HAP-1 (cell line): ENCODE measurements at regions not wholly inside any gene's neighbourhood (a gene's known extent, or its start where the extent isn't known, plus 50 kb on each side); places are given as distances from the start of the nearest gene placed in this dataset.
A peak's percentile ranks its signal among the peaks of the same experiment; 100 is the strongest.

Experiments used
- DNase-seq, 2 experiments: peaks; one replicate each; pipeline ENCODE4 v3.0.0-alpha.2; 2016 to 2020; ENCODE audit warnings: low spot score in 2 of 2
- H3K27me3 ChIP-seq: fragments of 250-450 bp; sonication (Bioruptor Pico); 2 replicates; pipeline ENCODE4 v1.5.1; 2020; ENCODE audit warnings: low read depth, mild to moderate bottlenecking, moderate library complexity
- H3K36me3 ChIP-seq: fragments of 250-450 bp; sonication (Bioruptor Pico); replicated peaks from 2 replicates; pipeline ENCODE4 v1.5.1; 2020; ENCODE audit warnings: mild to moderate bottlenecking
- H3K4me1 ChIP-seq: fragments of 250-450 bp; sonication (Bioruptor Pico); 2 replicates; pipeline ENCODE4 v1.5.1; 2020; ENCODE audit warnings: mild to moderate bottlenecking
- H3K4me3 ChIP-seq: fragments of 250-450 bp; sonication (Bioruptor Pico); 2 replicates; pipeline ENCODE4 v1.5.1; 2020; ENCODE audit warnings: mild to moderate bottlenecking, moderate library complexity
- H3K9me3 ChIP-seq: fragments of 250-450 bp; sonication (Bioruptor Pico); 2 replicates; pipeline ENCODE4 v1.5.1; 2020; ENCODE audit warnings: mild to moderate bottlenecking, moderate library complexity
- in situ Hi-C: fragments of 300-500 bp; cut with MboI; formaldehyde crosslinking; loops from 3 replicates; pipeline ENCODE4 v1.14.3; 2020; ENCODE audit warnings: low sequenced_read_pairs, inconsistent platforms, mixed read lengths

DNA sequence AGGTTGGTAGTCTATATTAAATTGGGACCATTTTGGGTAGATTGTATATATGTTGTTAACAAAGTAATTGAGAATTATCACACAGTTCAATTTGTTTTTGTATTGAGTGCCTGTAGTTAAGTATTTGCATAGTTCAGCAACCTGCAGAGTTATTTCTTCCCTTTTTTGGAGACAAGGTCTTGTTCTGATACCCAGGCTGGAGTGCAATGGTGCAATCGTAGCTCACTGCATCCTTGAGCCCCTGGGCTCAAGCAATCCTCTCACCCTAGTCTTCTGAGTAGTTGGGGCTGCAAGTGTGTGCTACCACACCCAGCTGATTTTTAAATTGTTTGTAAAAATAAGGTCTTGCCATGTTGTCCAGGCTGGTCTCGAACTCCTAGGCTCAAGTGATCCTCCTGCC lies 250.5 kb downstream of the UTRN start:
- Histone ChIP-seq H3K4me3 (no peak overlapping the region), H3K9me3 (no peaks in the 10 kb centered on the region), H3K36me3 (no peaks in the 10 kb centered on the region), H3K4me1 (no peaks in the 10 kb centered on the region), H3K27me3 (no peaks in the 10 kb centered on the region)
- no peak for DNase-seq
- in situ Hi-C loops, result no loop called here

DNA sequence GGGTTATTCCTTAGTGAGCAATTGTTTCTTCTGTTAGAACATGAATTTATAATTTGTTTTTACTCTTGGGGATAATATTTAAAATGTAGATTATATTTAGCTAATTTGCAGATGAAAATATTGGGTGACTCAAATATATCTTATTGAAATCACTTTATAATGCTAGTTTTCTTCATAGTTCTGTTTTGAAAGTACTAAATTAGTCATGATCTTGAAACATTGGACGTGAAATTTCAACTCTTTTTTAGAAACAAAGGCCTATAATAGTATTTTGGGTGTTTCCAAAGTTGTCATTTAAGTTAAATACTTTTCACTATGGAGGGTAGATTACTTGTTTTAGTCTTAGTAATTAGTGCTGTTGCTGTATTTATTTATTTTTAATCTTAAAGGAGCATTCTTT lies 250.9 kb downstream of the UTRN start:
- DNase-seq, result no peak
- in situ Hi-C loops, result no loop called here
- no peaks in the 10 kb centered on the region for H3K36me3 ChIP-seq
- no peak overlapping the region for H3K4me3 ChIP-seq
- no peaks in the 10 kb centered on the region for H3K27me3 ChIP-seq
- H3K4me1 ChIP-seq, result no peaks in the 10 kb centered on the region
- no peaks in the 10 kb centered on the region for H3K9me3 ChIP-seq

DNA sequence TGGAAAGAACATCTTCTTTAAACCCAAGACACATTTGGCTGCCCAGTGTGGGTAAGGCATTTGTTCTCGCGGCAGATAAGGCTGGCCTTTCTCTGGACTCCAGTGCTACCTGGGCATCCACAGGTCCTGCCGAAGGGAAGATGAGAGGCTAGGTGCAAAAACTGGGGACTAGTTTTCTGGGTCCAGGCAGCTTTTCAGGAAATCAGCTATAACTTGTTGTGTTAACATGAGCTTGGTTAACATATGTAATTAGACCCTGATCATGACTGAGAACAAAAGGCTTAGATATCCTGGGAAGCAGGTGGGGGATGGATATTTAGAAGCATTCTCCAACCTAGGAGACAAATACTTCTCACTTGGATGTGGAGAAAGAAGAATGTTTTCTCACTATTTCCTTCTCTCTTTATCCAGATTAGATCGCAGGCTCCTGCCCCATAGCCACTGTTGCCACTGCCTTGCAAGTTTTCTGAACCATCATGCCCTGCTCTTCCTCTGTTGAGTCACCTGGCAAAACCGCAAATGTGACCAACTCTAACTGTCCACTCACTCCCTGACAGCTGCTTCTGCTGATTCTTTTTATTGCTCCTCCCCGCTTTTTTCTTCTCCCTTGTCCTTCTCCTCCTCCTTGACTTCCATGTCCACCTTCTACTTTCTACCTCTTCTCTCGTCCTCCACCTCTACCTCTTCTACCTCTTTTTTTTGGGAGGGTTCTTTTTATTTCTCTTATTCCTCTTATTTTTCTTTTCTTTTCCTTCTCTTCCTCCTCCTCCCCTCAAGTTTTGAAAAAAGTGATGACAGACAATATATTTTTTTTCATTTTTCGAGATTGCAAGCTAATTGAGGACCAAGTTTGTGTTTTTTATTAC lies 258.1 kb downstream of the UTRN start:
- in situ Hi-C loops, result no loop called here
- DNase-seq, result no peak
- no peaks in the 10 kb centered on the region for H3K4me1 ChIP-seq
- H3K27me3 ChIP-seq, result no peaks in the 10 kb centered on the region
- no peaks in the 10 kb centered on the region for H3K36me3 ChIP-seq
- H3K9me3 ChIP-seq, result no peaks in the 10 kb centered on the region
- H3K4me3 ChIP-seq, result no peak overlapping the region

DNA sequence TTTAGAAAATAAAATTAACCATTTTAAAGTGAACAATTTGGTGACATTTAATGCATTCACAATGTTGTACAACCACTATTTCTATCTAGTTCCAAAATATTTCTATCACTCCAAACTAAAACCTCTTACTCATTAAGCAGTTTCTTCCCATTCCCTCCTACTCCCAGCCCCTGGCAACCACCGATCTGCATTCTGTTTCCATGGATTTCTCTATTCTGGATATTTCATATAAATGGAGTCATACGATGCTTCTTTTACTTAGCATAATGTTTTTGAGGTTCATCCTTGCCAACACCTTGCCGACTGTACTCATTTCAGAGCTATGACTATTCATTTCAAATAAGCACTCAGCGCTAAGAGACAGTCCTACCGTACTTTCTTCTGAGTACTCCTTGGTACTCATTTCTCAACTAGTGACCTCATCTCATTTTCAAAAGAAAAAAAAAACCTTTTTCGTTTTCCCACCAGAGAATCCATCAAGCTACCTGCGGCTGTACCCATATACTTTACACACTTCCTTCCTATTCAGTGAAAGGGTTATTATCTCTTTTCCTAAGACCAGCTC lies 259.2 kb downstream of the UTRN start:
- Histone ChIP-seq H3K36me3 (no peaks in the 10 kb centered on the region), H3K4me3 (no peak overlapping the region), H3K9me3 (no peaks in the 10 kb centered on the region), H3K4me1 (no peaks in the 10 kb centered on the region), H3K27me3 (no peaks in the 10 kb centered on the region)
- in situ Hi-C loops, result no loop called here
- no peak for DNase-seq

DNA sequence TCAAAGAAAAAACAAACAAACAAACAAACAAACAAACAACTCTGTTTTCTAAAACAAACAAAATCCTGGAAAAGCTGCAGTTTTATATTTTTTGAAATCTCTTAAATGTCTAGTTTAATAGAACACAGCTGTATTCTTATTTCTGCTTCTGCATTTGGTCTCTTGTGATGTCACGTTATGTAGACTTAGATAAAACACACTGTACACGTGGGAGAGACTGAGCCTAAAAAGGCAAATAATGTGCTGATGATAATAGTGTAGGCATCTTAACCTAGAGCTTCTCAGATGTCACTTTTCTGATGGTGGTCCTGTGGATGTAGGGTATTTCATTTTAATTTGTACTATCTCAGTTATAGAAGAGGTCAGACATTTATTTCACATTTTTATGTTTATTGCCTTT lies 261.7 kb downstream of the UTRN start:
- no peaks in the 10 kb centered on the region for H3K9me3 ChIP-seq
- H3K4me1 ChIP-seq, result no peaks in the 10 kb centered on the region
- no peak overlapping the region for H3K4me3 ChIP-seq
- no peaks in the 10 kb centered on the region for H3K27me3 ChIP-seq
- H3K36me3 ChIP-seq, result no peaks in the 10 kb centered on the region
- no peak for DNase-seq
- in situ Hi-C loops, result no loop called here

DNA sequence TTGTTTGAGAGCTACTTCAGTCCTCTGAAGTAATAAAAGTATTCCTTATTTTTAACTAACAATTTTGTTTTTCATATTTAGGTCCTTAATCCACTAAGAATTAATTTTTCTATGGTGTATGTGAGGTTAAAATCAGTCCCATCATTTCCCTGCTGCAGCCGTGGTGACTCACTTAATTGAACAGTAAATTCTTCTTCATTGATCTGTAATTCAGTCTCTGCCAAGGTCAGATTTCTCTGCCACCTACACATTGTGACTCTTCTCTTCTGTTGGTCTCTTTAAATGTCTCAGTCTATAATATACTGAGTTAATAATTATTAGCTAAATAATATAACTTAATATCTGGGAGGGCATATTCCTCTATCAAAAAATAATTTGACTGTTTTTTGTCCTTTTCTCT lies 262.3 kb downstream of the UTRN start:
- Histone ChIP-seq H3K4me1 (no peaks in the 10 kb centered on the region), H3K27me3 (no peaks in the 10 kb centered on the region), H3K36me3 (no peaks in the 10 kb centered on the region), H3K9me3 (no peaks in the 10 kb centered on the region), H3K4me3 (no peak overlapping the region)
- in situ Hi-C loops, result no loop called here
- no peak for DNase-seq

DNA sequence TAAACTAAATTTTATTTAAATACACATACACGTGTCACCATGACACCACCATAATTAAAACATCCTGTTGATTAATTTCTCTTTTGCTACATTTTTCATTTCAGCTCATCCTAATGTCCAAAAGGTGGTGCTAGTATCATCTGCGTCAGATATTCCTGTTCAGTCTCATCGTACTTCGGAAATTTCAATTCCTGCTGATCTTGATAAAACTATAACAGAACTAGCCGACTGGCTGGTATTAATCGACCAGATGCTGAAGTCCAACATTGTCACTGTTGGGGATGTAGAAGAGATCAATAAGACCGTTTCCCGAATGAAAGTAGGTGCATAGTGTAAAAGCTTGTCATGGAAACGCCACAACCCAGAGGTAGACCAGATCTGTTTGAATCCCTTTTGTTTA lies 263.4 kb downstream of the UTRN start:
- H3K9me3 ChIP-seq, result no peaks in the 10 kb centered on the region
- in situ Hi-C loops, result no loop called here
- no peak for DNase-seq
- H3K4me1 ChIP-seq, result no peaks in the 10 kb centered on the region
- no peaks in the 10 kb centered on the region for H3K36me3 ChIP-seq
- H3K4me3 ChIP-seq, result no peak overlapping the region
- H3K27me3 ChIP-seq, result no peaks in the 10 kb centered on the region

DNA sequence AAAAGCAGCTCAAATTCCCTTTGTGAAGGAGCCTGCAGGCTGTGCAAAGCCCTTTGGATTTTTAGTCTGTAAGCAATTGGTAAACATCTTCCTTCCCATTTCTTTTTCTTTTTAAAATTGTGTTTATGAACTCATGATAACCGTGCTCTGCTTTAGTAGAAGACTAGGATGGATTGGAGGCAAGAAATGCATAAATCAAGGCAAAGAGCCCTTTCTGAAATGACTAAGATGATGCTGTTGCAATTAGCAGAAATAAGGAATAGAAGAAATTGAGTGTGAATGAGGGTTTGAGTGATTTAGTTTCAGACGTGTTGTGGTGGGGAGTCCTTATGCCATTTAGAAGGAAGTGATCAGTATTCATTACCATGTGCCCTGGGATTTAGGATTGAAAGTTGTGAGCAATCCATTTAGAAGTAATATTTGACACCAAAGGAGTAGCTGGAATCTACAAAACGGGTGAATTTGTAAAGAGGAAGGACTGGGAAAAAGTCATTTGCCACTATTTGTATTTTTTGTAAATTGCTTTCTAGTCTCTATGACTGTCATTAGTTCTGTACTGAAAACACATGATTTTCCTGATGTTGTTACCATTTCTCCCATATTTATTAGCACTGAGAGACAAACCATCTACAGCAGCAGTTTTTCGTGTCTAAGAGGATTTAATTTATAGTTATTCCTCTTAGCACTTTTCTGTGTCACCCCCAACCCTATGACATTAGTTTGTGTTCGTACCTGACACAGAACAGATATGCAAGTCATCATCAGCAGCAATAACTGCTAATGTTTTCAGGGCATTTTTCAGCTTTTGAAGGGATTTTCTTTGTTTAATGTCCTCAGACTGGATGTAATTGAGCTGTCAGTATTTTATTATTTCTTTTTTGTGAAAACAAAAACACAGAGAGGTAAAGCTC lies 265.0 kb downstream of the UTRN start:
- no peak for DNase-seq
- H3K27me3 ChIP-seq, result no peaks in the 10 kb centered on the region
- H3K9me3 ChIP-seq, result no peaks in the 10 kb centered on the region
- H3K36me3 ChIP-seq, result no peaks in the 10 kb centered on the region
- in situ Hi-C loops, result no loop called here
- H3K4me3 ChIP-seq, result no peak overlapping the region
- H3K4me1 ChIP-seq, result no peaks in the 10 kb centered on the region

DNA sequence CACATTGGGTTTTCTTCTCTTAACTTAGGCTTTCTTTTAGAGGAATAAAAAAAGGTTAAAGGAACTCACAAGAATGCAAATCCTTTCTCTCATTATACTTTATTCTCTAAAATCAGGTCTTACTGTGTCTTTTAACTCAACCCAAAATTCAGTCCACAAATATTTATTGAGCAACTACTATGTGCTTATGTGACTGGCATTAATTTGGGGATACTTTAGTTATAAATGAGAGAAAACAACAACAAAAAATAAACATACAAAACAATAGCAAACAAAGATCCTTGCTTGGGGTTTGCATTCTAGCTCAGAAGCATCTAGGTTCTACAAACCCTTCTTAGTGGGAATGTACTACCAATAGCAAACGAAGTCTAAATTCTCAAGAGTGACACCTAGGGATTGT lies 266.2 kb downstream of the UTRN start:
- DNase-seq, result no peak
- H3K4me1 ChIP-seq, result no peaks in the 10 kb centered on the region
- in situ Hi-C loops, result no loop called here
- no peaks in the 10 kb centered on the region for H3K27me3 ChIP-seq
- H3K36me3 ChIP-seq, result no peaks in the 10 kb centered on the region
- H3K4me3 ChIP-seq, result no peak overlapping the region
- H3K9me3 ChIP-seq, result no peaks in the 10 kb centered on the region

DNA sequence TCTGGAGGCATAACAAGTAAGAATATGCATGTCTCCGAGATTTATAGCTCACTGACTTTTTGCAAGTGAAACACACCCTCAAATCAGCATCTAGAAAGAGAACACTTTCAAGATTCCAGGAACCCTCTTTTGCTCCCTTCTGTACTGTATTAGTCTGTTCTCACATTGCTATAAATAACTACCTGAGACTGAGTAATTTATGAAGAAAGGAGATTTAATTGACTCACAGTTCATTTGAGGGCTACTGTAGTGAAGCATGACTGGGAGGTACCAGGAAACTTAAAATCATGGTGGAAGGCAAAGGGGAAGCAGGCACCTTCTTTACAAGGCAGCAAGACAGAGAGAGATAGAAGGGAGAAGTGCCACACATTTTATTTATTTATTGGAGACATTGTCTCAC lies 269.9 kb downstream of the UTRN start:
- H3K27me3 ChIP-seq, result no peaks in the 10 kb centered on the region
- in situ Hi-C loops, result no loop called here
- H3K4me3 ChIP-seq, result no peak overlapping the region
- no peaks in the 10 kb centered on the region for H3K36me3 ChIP-seq
- H3K4me1 ChIP-seq, result peaks cover 12% of the 10 kb centered on the region
- H3K9me3 ChIP-seq, result no peaks in the 10 kb centered on the region
- DNase-seq, result no peak

DNA sequence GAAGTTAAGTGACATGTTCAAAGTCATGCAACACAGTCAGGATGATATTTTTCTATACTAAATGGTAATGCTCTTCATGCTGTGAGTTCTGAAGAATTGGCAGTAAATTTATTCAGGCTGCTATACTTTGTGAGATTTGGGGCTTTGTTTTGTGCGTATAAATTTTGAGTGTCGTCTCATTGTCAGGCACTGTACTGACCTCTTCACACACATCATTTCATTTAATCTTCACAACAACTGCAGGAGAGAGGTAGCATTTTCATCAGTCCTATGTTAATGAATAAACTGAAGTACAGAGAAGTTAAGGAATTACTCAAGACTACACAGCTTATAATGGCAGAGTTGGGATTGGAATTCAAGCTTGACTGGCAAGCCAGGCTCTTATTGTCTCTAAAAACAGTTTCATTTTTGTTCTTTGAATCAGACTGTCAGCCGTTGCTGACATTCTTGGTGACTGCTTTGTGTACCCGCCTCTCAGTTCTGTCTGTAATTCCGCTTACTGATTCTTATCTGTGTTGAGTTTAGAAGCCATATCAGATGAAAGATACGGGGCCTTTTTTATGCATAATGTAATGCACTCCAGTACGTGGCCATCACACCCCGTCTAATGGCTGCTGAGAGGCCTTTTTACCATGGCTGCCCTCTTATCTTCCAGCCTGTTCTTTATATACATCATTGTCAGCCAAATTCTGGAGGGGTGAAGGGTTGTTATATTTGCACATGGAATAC lies 274.9 kb downstream of the UTRN start:
- in situ Hi-C loops, result no loop called here
- DNase-seq, result peak; percentile 61 to 89
- H3K4me3 ChIP-seq, result no peak overlapping the region
- no peaks in the 10 kb centered on the region for H3K27me3 ChIP-seq
- no peaks in the 10 kb centered on the region for H3K9me3 ChIP-seq
- peaks cover 17% of the 10 kb centered on the region for H3K4me1 ChIP-seq
- no peaks in the 10 kb centered on the region for H3K36me3 ChIP-seq

DNA sequence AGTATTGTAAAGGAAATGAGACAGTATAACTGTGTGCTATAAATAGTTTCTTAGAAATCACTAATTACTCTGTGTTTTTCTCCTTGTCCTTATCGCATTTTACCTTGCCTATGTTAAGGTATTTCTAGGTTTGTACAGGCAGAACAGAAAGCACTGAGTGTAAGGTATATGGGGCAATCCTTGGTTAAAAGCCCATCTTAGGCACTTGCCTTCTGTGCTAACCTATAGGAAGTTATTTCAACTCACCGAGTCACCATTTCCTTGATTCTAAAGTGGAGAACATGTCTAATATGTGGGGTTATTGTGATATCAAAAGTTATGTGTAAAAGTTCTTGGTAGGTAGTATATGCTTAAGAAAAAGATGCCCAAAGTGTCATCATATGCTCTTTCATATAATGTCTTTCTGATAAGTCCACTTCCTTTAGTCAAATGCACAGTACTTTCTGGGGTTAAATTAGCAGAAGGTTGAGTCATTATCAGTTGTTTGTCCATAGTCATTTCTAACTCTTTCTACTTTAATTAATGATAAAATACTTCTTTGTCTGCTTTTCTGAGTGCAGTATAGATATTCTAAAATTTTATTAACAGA lies 276.4 kb downstream of the UTRN start:
- no peaks in the 10 kb centered on the region for H3K36me3 ChIP-seq
- no peaks in the 10 kb centered on the region for H3K9me3 ChIP-seq
- no peak overlapping the region for H3K4me3 ChIP-seq
- peaks cover 17% of the 10 kb centered on the region for H3K4me1 ChIP-seq
- no peaks in the 10 kb centered on the region for H3K27me3 ChIP-seq
- in situ Hi-C loops, result no loop called here
- DNase-seq, result no peak

DNA sequence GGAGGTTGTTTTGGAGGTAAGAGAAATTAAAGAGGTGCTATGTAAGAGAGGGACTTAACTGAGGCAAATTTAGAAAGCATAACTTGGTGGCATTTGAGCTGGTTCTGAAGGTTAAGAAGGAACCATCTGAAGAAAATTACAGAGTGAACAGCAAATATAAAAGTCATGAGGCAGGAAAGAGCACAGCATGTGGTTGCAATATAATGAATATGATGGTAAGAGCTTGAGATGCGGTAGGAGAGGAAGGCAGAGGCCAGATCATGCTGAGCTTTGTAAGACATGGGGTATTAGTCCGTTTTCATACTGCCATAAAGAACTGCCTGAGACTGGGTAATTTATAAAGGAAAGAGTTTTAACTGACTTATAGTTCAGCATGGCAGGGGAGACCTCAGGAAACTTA lies 279.1 kb downstream of the UTRN start:
- in situ Hi-C loops, result no loop called here
- no peaks in the 10 kb centered on the region for H3K9me3 ChIP-seq
- no peak overlapping the region for H3K4me3 ChIP-seq
- H3K27me3 ChIP-seq, result no peaks in the 10 kb centered on the region
- no peaks in the 10 kb centered on the region for H3K36me3 ChIP-seq
- DNase-seq, result no peak
- H3K4me1 ChIP-seq, result peaks cover 21% of the 10 kb centered on the region
